Tibial nerve (tissue), 4 donors: ENCODE measurements at regions not wholly inside any gene's neighbourhood (a gene's known extent, or its start where the extent isn't known, plus 50 kb on each side); places are given as distances from the start of the nearest gene placed in this dataset.

Experiments
- EP300 ChIP-seq, 2 donors: sonication (generic); formaldehyde crosslinking; IDR thresholded peaks; one replicate each; pipeline ENCODE4 v1.6.1; 2017; ENCODE audit warnings: antibody characterized with exemption in 2 of 2, mild to moderate bottlenecking in 1 of 2
- POLR2A ChIP-seq, 2 donors: fragments of 450-650 bp; IDR thresholded peaks; one replicate each; pipeline ENCODE4 v1.6.1; 2017; ENCODE audit warnings: antibody characterized with exemption in 2 of 2, mild to moderate bottlenecking in 2 of 2, moderate library complexity in 2 of 2
- TF ChIP-seq, protein P1 (sequence below), 5 experiments: fragments of 200-600 bp in 3 of 5; fragments of 450-650 bp in 2 of 5; sonication (generic) in 3 of 5; IDR thresholded peaks; one replicate each; pipeline ENCODE4 v1.5.1; 2016 to 2019; ENCODE audit warnings: antibody characterized with exemption in 5 of 5, mild to moderate bottlenecking in 3 of 5, moderate library complexity in 2 of 5

DNA sequence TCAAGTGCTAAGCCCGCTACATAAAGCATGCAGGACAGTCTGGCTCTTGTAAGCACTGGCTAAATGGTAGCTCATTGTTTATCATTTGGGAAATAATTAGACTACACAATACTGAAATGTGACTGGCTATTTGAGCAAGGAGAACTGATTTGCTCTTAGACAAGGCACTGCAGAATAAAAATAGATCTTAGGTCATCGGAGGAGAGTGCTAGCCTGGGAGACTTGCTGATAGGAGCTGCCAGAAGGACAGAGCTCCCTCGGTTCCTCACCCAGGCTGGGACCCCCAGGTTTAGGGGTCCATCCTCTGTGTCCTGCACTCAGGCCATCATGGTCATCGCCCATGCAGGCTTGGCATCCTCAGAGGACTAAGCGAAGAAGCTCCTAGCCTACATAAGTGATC lies 184.4 kb upstream of the NCAM1 start:
- TF ChIP-seq POLR2A (IDR thresholded peaks at IDR 0.05) (no peak), EP300 (IDR thresholded peaks at IDR 0.05) (no peak)
- TF ChIP-seq, protein P1, sequence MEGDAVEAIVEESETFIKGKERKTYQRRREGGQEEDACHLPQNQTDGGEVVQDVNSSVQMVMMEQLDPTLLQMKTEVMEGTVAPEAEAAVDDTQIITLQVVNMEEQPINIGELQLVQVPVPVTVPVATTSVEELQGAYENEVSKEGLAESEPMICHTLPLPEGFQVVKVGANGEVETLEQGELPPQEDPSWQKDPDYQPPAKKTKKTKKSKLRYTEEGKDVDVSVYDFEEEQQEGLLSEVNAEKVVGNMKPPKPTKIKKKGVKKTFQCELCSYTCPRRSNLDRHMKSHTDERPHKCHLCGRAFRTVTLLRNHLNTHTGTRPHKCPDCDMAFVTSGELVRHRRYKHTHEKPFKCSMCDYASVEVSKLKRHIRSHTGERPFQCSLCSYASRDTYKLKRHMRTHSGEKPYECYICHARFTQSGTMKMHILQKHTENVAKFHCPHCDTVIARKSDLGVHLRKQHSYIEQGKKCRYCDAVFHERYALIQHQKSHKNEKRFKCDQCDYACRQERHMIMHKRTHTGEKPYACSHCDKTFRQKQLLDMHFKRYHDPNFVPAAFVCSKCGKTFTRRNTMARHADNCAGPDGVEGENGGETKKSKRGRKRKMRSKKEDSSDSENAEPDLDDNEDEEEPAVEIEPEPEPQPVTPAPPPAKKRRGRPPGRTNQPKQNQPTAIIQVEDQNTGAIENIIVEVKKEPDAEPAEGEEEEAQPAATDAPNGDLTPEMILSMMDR (IDR thresholded peaks at IDR 0.05): no peak
